NCI-H510A treated with DMSO at 0.1 percent for 48 hours (cell line): ENCODE measurements at regions not wholly inside any gene's neighbourhood (a gene's known extent, or its start where the extent isn't known, plus 50 kb on each side); places are given as distances from the start of the nearest gene placed in this dataset.
"Not testable (repeated sequence)": the region's sequence is repeated elsewhere in the genome, so short reads cannot be mapped to it uniquely, and the experiment has no call there.

Experiments
- DNase-seq: peaks from one replicate; lab custom pipeline; 2025; lab: John Stamatoyannopoulos, UW

DNA sequence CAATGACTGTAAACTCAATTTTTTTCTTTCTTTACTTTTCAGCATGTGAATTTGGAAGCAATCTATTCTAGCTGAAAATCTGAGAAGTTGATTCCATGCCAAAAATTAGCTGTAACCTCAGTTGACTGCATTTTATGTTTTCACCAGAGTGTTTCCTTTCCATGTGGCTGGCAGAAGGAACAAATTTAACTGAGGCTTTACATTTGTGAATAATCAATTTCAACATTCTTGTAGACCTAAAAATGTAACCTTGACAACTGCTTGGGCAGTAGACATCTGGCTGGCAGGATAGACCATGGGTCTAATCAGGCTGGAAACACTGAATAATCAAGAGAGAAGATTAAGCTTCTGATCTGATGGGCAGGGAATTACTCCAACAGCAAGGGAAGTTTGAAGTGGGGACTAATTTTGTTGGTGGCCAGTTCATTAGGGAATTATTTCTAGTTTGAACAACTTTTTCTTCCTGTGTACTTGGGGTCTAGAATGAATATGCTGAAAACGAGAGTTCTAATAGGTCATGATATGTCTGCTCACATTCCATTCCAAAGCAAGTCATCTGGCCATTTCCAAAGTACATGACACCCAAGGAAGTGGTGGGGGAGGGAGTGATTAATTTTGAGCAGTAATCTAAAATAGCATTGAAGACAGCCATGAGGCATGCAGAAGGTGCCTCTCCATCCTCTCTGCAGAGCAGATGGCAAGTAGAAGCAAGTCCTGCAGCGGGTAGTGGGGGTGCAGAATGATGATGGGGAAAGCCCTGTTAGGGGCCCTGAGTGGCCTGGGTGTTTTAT, 68.2 kb downstream of the ATP23 start:
- no peak for DNase-seq

- DNase-seq, result no peak
Measured at GRCh38 chr12:58011676-58012075, 70.3 kb downstream of the ATP23 start.

DNA sequence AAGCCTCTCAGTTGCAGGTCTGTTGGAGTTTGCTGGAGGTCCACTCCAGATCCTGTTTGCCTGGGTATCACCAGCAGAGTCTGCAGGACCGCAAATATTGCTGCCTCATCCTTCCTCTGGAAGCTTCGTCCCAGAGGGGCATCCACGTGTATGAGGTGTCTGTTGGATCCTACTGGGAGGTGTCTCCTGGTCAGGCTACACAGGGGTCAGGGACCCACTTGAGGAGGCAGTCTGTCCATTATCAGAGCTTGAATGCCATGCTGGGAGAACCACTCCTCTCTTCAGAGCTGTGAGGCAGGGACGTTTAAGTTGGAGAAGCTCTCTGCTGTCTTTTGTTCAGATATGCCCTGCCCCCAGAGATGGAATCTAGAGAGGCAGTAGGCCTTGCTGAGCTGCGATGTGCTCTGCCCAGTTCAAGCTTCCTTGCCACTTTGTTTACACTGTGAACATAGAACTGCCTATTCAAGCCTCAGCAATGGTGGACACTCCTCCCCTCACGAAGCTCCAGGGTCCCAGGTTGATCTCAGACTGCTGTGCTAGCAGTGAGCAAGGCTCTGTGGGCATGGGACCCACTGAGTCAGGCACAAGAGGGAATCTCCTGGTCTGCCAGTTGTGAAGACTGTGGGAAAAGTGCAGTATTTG, 81.1 kb downstream of the ATP23 start:
- not testable (repeated sequence) for DNase-seq

DNA sequence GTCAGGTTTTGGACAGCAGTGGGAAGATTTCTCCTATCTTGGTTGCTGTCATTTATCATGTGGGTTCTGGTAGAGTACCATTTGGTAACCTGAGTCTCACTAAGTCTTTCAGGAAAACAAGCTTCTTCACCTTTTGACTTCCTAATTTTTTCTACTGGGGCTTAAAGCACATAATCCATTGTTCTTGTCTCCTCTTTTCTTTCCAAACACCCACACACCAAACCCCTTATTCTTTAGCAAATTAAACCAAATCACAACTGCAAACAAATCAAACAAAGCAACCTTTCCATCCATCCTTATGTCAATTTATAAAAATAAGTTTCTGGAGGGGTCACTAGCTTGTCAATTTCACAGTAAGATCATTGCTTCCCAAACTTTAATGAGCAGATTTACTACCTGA, 84.1 kb downstream of the ATP23 start:
- no peak for DNase-seq

GRCh38 chr12:58026426-58026825, 85.1 kb downstream of the ATP23 start:
- no peak for DNase-seq

DNA sequence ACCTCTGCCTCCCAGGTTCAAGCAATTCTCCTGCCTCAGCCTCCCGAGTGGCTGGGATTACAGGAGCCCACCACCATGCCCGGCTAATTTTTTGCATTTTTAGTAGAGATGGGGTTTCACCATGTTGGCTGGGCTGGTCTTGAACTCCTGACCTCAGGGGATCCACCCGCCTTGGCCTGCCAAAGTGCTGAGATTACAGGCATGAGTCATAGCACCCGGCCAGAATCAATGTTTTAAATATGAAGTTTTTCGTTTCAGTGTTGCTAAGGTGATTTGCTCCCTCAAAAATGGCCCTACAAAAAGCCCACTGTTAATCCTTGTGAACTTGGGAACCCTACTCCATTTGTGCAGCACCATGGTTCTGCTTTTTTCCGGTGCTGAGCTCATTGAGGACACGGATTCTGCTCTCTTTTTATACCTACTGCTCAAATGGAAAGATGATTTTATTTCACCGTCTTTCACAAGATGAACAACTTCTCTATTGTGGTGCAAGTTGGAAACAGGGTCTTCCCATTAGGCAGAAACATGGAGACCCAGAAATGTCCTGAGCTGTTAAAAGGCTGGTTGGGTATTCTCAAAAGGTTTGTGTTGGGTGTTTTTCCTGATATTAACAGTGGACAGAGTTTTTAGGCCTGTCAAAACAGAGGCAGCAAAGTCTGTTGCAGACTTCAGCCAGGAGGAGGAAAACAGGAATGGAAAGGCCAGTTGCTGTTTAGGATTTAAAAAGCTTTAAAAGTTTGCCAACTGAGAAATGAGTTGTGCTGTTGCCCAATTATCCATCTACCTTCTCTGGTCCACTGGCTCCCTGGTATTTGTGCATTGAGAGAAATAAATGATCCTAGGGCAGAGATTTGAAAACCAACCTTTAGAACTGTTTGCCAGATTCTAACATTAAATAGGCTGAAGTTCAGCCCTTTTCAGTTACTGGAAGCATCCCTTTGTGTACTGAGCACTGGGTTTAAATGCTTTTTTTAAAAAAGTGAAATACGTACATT, 85.8 kb downstream of the ATP23 start:
- no peak for DNase-seq

DNA sequence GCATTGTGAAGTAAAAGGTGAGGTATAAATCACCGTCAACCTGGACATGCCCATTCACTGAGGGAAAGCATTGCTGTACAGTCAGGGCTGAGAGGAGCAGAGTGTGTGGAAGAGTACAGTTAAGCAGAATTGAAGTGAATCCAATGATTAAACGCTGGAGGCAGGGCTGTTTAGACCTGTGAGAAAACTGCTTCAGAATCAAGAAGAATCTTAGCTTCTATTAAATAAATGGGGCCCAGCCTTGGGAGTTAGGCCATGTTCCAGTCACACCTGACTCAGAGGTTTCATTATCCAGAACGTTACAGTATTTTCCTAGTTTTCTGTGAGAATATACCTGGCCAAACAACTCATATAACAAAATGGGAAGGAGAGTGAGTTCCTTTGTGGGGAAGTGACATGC, 86.9 kb downstream of the ATP23 start:
- no peak for DNase-seq

DNA sequence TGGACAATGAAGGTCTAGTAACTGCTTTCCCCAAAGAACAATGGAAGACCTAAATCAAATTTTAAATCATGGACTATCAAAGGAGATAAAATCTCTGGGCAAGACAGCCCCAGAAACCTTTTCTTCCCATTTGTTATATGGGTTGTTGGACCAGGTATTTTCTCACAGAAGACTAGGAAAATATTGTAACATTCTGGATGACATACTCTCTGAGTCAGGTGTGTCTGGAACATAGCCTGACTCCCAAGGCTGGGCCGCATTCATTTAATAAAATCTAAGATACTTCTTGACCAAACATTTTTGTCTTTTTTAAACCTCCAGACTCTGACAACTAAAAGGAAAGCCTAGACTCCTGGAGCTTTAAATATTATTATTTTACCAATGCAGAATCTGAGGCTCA, 87.9 kb downstream of the ATP23 start:
- no peak for DNase-seq

GRCh38 chr12:58030566-58031279, 89.4 kb downstream of the ATP23 start:
- no peak for DNase-seq

- no peak for DNase-seq
Measured at GRCh38 chr12:58032156-58032555, 90.8 kb downstream of the ATP23 start.

DNA sequence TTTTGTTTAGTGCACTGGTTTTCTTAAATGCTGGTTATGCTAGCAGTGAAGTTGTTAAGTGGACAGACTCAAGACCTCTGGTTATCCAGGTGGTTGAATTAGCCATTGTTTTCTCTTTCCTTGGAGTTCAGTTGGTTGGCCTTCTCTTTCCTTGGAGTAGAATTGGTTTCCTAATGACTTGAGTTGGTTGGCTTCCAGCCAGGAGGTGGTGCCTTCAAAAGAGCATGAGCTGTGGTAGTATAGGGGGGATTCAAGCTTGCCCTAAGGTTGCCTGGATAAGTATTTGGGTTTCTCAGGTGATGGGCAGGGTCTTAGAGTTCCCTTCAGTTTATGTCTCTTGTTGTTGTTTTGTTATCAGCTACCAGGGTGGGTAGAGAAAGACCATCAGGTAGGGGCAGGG, 92.5 kb downstream of the ATP23 start:
- DNase-seq, result no peak

DNA sequence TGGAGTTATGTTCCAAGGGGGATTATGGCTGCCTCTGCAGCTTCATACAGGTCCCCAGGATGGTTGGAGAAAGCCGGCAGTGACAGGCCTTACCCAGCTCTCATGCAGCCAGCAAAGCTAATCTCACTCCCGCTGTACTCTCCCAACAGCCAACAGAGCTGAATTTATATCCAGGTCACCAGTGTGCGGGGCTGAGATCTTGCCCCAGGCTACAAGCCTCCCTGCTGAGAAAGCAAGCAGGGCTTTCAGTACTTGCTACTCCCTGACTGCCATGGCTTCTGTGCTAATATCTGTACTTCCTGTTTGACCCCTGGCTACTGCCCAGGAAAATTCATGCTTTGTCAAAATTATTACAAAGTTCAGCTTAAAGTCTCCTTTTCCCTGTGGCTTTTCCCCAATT, 92.9 kb downstream of the ATP23 start:
- DNase-seq, result no peak

GRCh38 chr12:58034712-58035111, 93.3 kb downstream of the ATP23 start:
- DNase-seq, result no peak

DNA sequence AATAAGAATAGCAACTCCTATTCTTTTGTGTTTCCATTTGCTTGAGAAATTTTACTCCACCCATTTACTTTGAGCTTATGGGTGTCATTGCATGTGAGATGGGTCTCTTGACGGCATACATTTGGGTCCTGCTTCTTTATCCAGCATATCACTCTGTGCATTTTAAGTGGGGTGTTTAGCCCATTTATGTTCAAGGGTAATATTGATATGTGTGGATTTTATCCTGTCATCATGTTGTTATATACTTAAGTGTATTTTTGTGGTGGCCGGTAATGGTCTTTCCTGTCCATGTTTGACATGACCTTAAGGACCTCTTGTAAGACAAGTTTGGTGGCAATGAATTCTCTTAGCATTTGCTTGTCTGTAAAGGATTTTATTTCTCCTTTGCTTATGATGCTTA, 100.1 kb downstream of the ATP23 start:
- DNase-seq, result no peak

DNA sequence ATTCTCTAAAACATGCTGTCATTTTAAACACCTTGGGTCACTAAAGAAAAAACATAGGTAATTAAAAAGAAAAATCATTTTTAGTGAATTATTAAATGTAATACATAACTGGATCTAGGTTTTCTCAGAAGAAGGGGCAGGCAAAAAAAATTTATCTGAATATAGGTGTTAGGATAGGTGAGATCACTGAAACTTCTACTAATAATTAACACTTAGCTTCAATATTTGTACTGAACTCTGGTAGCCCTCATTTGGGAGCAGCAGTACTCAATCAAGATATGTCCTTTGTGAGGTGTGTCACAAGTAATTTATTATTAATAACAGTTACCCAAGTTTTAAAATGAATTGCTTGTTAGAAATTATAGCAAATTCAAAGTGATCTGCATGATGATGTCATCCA, 103.6 kb downstream of the ATP23 start:
- DNase-seq, result no peak

GRCh38 chr12:58046271-58046670, 104.9 kb downstream of the ATP23 start:
- no peak for DNase-seq

DNA sequence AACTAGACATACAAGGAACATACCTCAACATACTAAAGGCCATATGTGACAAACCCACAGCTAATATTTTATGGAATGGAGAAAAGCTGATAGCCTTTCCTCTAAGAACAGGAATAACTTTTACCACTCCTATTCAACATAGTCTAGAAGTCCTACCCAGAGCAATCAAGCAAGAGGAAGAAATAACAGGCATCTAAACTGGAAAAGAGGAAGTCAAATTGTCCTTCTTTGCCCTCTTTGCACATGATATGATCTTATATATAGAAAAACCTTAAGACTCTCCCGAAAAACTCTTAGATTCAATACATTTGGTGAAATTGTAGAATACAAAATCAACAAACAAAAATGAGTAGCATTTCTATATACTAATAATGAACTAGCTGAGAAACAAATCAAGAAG, 110.0 kb downstream of the ATP23 start:
- no peak for DNase-seq

DNA sequence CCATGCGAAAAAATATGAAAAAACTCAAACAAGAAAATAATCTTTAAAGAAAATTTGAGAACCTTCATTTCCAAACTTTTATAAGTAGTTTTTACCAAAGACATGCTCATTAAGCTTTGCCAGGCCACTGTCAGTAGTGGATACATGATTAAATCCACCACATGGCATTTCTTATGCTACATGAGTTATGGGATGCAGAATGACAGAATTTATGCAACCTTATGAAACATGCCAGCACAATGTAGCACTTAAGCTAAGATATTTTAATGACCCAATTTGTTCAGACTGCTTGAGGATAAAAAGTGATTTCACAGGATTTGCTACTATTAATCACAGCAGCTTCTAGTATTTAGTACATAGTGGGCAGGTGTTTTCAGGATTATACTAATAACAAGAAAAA, 123.3 kb downstream of the ATP23 start:
- no peak for DNase-seq

DNA sequence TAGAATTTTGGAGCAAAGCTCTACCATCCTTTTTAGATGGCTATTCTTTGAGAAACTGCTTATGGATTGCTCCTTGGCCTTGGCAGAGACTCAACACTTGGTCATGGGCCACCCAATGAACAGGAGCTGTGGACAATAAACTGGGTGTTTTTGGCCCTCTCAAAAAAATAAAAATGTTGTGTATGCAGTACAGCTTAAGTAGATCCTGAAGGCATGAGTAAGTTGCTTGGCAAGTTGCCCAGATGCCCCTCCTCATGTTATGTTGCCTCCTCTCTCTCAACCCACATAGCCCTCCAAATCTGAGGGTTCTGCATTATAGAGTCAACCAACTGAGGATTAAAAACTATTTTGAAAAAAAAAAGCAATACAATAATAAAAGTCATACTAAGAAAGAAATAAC, 124.9 kb downstream of the ATP23 start:
- DNase-seq, result no peak

DNA sequence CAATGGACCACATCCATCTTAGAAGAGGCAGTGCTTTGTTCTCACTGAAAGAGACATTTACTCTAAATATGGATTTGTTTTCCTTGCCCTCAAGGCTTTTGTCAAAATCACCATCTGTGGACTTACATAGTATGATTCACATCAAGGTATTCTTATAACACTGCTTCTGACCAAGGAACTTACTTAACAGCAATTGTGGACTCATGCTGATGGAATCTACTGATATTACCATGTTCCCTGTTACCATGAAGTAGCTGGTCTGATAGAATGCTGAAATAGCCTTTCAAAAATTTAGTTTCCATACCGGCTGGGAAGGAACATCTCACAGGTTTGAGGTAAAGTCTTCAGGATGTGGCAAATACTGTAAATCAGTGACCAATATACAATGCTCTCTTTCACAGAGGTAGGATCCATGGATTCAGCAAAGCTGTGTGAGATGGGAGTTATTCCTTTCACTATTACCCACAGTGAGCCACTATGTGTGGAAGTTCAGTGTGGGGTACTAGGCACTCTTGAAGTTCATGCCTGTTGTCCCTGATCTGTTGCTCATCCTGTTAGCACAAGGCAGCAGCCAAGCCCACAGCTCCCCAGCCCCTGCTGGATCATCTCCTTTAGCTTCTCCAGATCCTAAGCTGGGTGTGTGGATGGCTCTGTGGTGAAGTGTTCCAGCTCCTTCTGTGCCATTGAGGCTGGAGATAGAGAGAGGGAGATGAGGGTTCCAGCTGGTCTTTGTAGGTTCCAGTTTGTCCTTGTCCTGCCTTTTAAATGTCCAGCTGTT, 126.4 kb downstream of the ATP23 start:
- DNase-seq, result no peak

- DNase-seq, result no peak
Measured at GRCh38 chr12:58068706-58069105, 127.3 kb downstream of the ATP23 start.
